ENCODE measurements at regions not wholly inside any gene's neighbourhood (a gene's known extent, or its start where the extent isn't known, plus 50 kb on each side); places are given as distances from the start of the nearest gene placed in this dataset.

- no peaks in the 10 kb centered on the region for H3K27me3 ChIP-seq (ENCODE audit: control insufficient read depth, insufficient read depth, low read length)
- no peak overlapping the region for H3K9ac ChIP-seq (ENCODE audit: insufficient read depth, low read length)
- H3K9me3 ChIP-seq (ENCODE audit: control insufficient read depth, insufficient read depth, low read depth, low read length), result no peaks in the 10 kb centered on the region
- H3K4me1 ChIP-seq (ENCODE audit: control insufficient read depth, extremely low read depth, insufficient read depth, low read length), result no peaks in the 10 kb centered on the region
- H3K27ac ChIP-seq (ENCODE audit: insufficient read depth, low read length), result no peak overlapping the region
- no peaks in the 10 kb centered on the region for H3K79me2 ChIP-seq (ENCODE audit: control insufficient read depth, insufficient read depth, low read length)
- no peak for DNase-seq (ENCODE audit: low read depth in 2 of 2)
- no peak overlapping the region for H3K4me2 ChIP-seq (ENCODE audit: extremely low read depth, insufficient read depth, low read length)
- peaks cover 5% of the 10 kb centered on the region for H3K36me3 ChIP-seq (ENCODE audit: control insufficient read depth, insufficient read depth, low read length)
- H4K20me1 ChIP-seq (ENCODE audit: control insufficient read depth, extremely low read depth, insufficient read depth, low read length), result no peaks in the 10 kb centered on the region
- no peak overlapping the region for H2AFZ ChIP-seq (ENCODE audit: low read length)
- H3K4me3 ChIP-seq (replicated peaks in 1 of 4; ENCODE audit: control extremely low read depth in 1 of 4, insufficient read depth in 1 of 4, low read depth in 3 of 4, low read length in 4 of 4), result no peak overlapping the region
- TF ChIP-seq CTCF (conservative IDR thresholded peaks at IDR 0.05 in 1 of 2, IDR thresholded peaks at IDR 0.05 in 1 of 2; ENCODE audit: low read depth in 1 of 2, low read length in 2 of 2), result no peak
- TF ChIP-seq EZH2 (IDR thresholded peaks at IDR 0.05; ENCODE audit: low read length, missing control alignments), result no peak
Measured at GRCh38 chr12:124488520-124488919, 78.9 kb downstream of the NCOR2 start.

GRCh38 chr12:124487834-124488165 lies 79.6 kb downstream of the NCOR2 start:
- Histone ChIP-seq H3K4me1 (ENCODE audit: control insufficient read depth, extremely low read depth, insufficient read depth, low read length) (no peaks in the 10 kb centered on the region), H3K4me2 (ENCODE audit: extremely low read depth, insufficient read depth, low read length) (no peak overlapping the region), H3K9ac (ENCODE audit: insufficient read depth, low read length) (no peak overlapping the region), H3K4me3 (replicated peaks in 1 of 4; ENCODE audit: control extremely low read depth in 1 of 4, insufficient read depth in 1 of 4, low read depth in 3 of 4, low read length in 4 of 4) (no peak overlapping the region), H4K20me1 (ENCODE audit: control insufficient read depth, extremely low read depth, insufficient read depth, low read length) (no peaks in the 10 kb centered on the region), H2AFZ (ENCODE audit: low read length) (no peak overlapping the region), H3K27me3 (ENCODE audit: control insufficient read depth, insufficient read depth, low read length) (no peaks in the 10 kb centered on the region), H3K79me2 (ENCODE audit: control insufficient read depth, insufficient read depth, low read length) (no peaks in the 10 kb centered on the region), H3K36me3 (ENCODE audit: control insufficient read depth, insufficient read depth, low read length) (peaks cover 5% of the 10 kb centered on the region), H3K27ac (ENCODE audit: insufficient read depth, low read length) (no peak overlapping the region), H3K9me3 (ENCODE audit: control insufficient read depth, insufficient read depth, low read depth, low read length) (no peaks in the 10 kb centered on the region)
- TF ChIP-seq EZH2 (IDR thresholded peaks at IDR 0.05; ENCODE audit: low read length, missing control alignments) (no peak), CTCF (conservative IDR thresholded peaks at IDR 0.05 in 1 of 2, IDR thresholded peaks at IDR 0.05 in 1 of 2; ENCODE audit: low read depth in 1 of 2, low read length in 2 of 2) (no peak)
- DNase-seq (ENCODE audit: low read depth in 2 of 2), result no peak

GRCh38 chr12:124487066-124487833 lies 80.2 kb downstream of the NCOR2 start:
- Histone ChIP-seq H3K27ac (ENCODE audit: insufficient read depth, low read length) (no peak overlapping the region), H2AFZ (ENCODE audit: low read length) (no peak overlapping the region), H3K36me3 (ENCODE audit: control insufficient read depth, insufficient read depth, low read length) (peaks cover 5% of the 10 kb centered on the region), H3K9ac (ENCODE audit: insufficient read depth, low read length) (no peak overlapping the region), H3K79me2 (ENCODE audit: control insufficient read depth, insufficient read depth, low read length) (no peaks in the 10 kb centered on the region), H3K4me1 (ENCODE audit: control insufficient read depth, extremely low read depth, insufficient read depth, low read length) (no peaks in the 10 kb centered on the region), H3K4me3 (replicated peaks in 1 of 4; ENCODE audit: control extremely low read depth in 1 of 4, insufficient read depth in 1 of 4, low read depth in 3 of 4, low read length in 4 of 4) (no peak overlapping the region), H4K20me1 (ENCODE audit: control insufficient read depth, extremely low read depth, insufficient read depth, low read length) (no peaks in the 10 kb centered on the region), H3K4me2 (ENCODE audit: extremely low read depth, insufficient read depth, low read length) (no peak overlapping the region), H3K27me3 (ENCODE audit: control insufficient read depth, insufficient read depth, low read length) (no peaks in the 10 kb centered on the region), H3K9me3 (ENCODE audit: control insufficient read depth, insufficient read depth, low read depth, low read length) (no peaks in the 10 kb centered on the region)
- DNase-seq (ENCODE audit: low read depth in 2 of 2), result no peak
- TF ChIP-seq EZH2 (IDR thresholded peaks at IDR 0.05; ENCODE audit: low read length, missing control alignments), result no peak
- TF ChIP-seq CTCF (conservative IDR thresholded peaks at IDR 0.05 in 1 of 2, IDR thresholded peaks at IDR 0.05 in 1 of 2; ENCODE audit: low read depth in 1 of 2, low read length in 2 of 2), result no peak

Measured in fibroblast of lung (primary cell).